Ishikawa (cell line): ENCODE measurements at regions not wholly inside any gene's neighbourhood (a gene's known extent, or its start where the extent isn't known, plus 50 kb on each side); places are given as distances from the start of the nearest gene placed in this dataset.

Experiments used
- CREB1 ChIP-seq: IDR thresholded peaks from 2 replicates; pipeline ENCODE4 v1.6.1; 2012; ENCODE audit warnings: low read depth
- REST ChIP-seq: IDR thresholded peaks from 2 replicates; pipeline ENCODE4 v1.6.1; 2012; ENCODE audit warnings: low read depth, mild to moderate bottlenecking
- USF1 ChIP-seq: IDR thresholded peaks from 2 replicates; pipeline ENCODE4 v1.6.1; 2012

- TF ChIP-seq REST (no peak), CREB1 (no peak), USF1 (no peak)
Measured at GRCh38 chr7:25375805-25376600, 147.7 kb upstream of the NPVF start.
